Endothelial cell of umbilical vein (primary cell): ENCODE measurements at regions not wholly inside any gene's neighbourhood (a gene's known extent, or its start where the extent isn't known, plus 50 kb on each side); places are given as distances from the start of the nearest gene placed in this dataset.

Experiments used
- BruUV-seq: library from RNA; stranded (reverse); fragments of 400-500 nt; replicated peaks from 2 replicates; lab custom pipeline; 2021; lab: Mats Ljungman, UMichigan
- CTCF ChIA-PET: fragments of 300-600, 350-600 bp; sonication (Branson Sonifier 250); formaldehyde crosslinking; loops from one replicate; lab custom pipeline; 2021; ENCODE audit warnings: antibody characterized with exemption, inconsistent platforms; lab: Charles Lee
- POLR2A ChIA-PET: fragments of 300-600, 350-600 bp; sonication (Branson Sonifier 250); formaldehyde crosslinking; loops from one replicate; lab custom pipeline; 2021; ENCODE audit warnings: antibody characterized with exemption, inconsistent platforms; lab: Charles Lee
- DNase-seq: peaks from one replicate; pipeline ENCODE4 v3.0.0-alpha.2; 2011; ENCODE audit warnings: low read depth, low spot score
- FAIRE-seq: peaks from 2 replicates; lab custom pipeline; 2011; peaks lifted over from hg19 to GRCh38; lab: Jason Lieb, UNC
- H2AFZ ChIP-seq: 2 replicates; pipeline ENCODE4 v1.6.0; 2012; ENCODE audit warnings: low read depth, low read length, control low read depth, inconsistent platforms
- H3K27ac ChIP-seq: 2 replicates; pipeline ENCODE4 v1.5.1; 2011; ENCODE audit warnings: low read depth, mild to moderate bottlenecking, control low read depth, low read length, moderate library complexity; ENCODE audit not compliant: insufficient read depth
- H3K27me3 ChIP-seq, 2 experiments: 2 replicates each; pipeline versions ENCODE4 v1.6.0 to v1.6.1; 2011; ENCODE audit warnings: low read length in 2 of 2, mixed read lengths in 1 of 2; ENCODE audit not compliant: control insufficient read depth in 2 of 2, insufficient read depth in 2 of 2
- H3K36me3 ChIP-seq, 2 experiments: 2 replicates in 1 of 2; 3 replicates in 1 of 2; pipeline ENCODE4 v1.5.1; 2011; ENCODE audit warnings: low read length in 2 of 2, mild to moderate bottlenecking in 1 of 2, moderate library complexity in 1 of 2; ENCODE audit not compliant: control insufficient read depth in 2 of 2, insufficient read depth in 2 of 2; ENCODE audit errors: extremely low read depth in 1 of 2
- H3K4me1 ChIP-seq: 3 replicates; pipeline ENCODE4 v1.5.1; 2011; ENCODE audit warnings: mild to moderate bottlenecking, low read length; ENCODE audit not compliant: control insufficient read depth, insufficient read depth; ENCODE audit errors: extremely low read depth
- H3K4me2 ChIP-seq: 2 replicates; pipeline ENCODE4 v1.6.1; 2011; ENCODE audit warnings: low read length, control low read depth, mixed read lengths; ENCODE audit not compliant: insufficient read depth
- H3K4me3 ChIP-seq, 3 experiments: fragments of 200-600 bp in 1 of 3; sonication (generic), shearing (Covaris generic) in 1 of 3; replicated peaks in 1 of 3; 2 replicates each; pipeline ENCODE4 v1.5.1; 2011 to 2016; ENCODE audit warnings: control low read depth in 3 of 3, low read length in 3 of 3, mild to moderate bottlenecking in 2 of 3, inconsistent platforms in 1 of 3, low read depth in 1 of 3, moderate library complexity in 1 of 3; ENCODE audit not compliant: insufficient read depth in 1 of 3
- H3K79me2 ChIP-seq: 2 replicates; pipeline ENCODE4 v1.6.0; 2012; ENCODE audit warnings: low read length, inconsistent platforms; ENCODE audit not compliant: control insufficient read depth, insufficient read depth
- H3K9ac ChIP-seq: replicated peaks from 2 replicates; pipeline ENCODE3; 2011; ENCODE audit warnings: low read length, control low read depth; ENCODE audit not compliant: insufficient read depth; ENCODE audit errors: extremely low read depth
- H3K9me1 ChIP-seq: replicated peaks from 3 replicates; pipeline ENCODE4 v1.6.0; 2011; ENCODE audit warnings: mild to moderate bottlenecking, low read length; ENCODE audit not compliant: control insufficient read depth, insufficient read depth; ENCODE audit errors: extremely low read depth
- H3K9me3 ChIP-seq: replicated peaks from 2 replicates; pipeline ENCODE4 v1.5.1; 2012; ENCODE audit warnings: low read length, inconsistent platforms; ENCODE audit not compliant: control insufficient read depth, insufficient read depth
- H4K20me1 ChIP-seq: replicated peaks from 2 replicates; pipeline ENCODE3; 2011; ENCODE audit warnings: mild to moderate bottlenecking, low read length; ENCODE audit not compliant: control insufficient read depth, insufficient read depth; ENCODE audit errors: extremely low read depth
- EZH2 ChIP-seq: IDR thresholded peaks from 2 replicates; pipeline ENCODE4 v1.6.1; 2012; ENCODE audit warnings: borderline replicate concordance, low read depth, mild to moderate bottlenecking, moderate library complexity, low read length, inconsistent platforms; ENCODE audit not compliant: severe bottlenecking
- FOS ChIP-seq: IDR thresholded peaks from 2 replicates; pipeline ENCODE4 v1.6.1; 2011; ENCODE audit warnings: mild to moderate bottlenecking, low read length, moderate library complexity, borderline replicate concordance; ENCODE audit not compliant: insufficient read depth
- GATA2 ChIP-seq: IDR thresholded peaks from 2 replicates; pipeline ENCODE4 v1.7.0; 2011; ENCODE audit warnings: low read depth, mild to moderate bottlenecking, moderate library complexity, mixed read lengths, low read length; ENCODE audit not compliant: insufficient read length, insufficient read depth
- JUN ChIP-seq: IDR thresholded peaks from 2 replicates; pipeline ENCODE4 v1.6.1; 2011; ENCODE audit warnings: borderline replicate concordance, low read depth; ENCODE audit not compliant: insufficient read length, insufficient read depth
- MYC ChIP-seq: IDR thresholded peaks from one replicate; pipeline ENCODE4 v1.6.1; 2011; ENCODE audit warnings: mild to moderate bottlenecking, low read depth, low read length
- POLR2A ChIP-seq: IDR thresholded peaks from 2 replicates; pipeline ENCODE4 v1.6.1; 2012; ENCODE audit warnings: low read depth, mild to moderate bottlenecking, control low read depth, low read length
- POLR2AphosphoS5 ChIP-seq: IDR thresholded peaks from 2 replicates; pipeline ENCODE4 v1.6.1; 2012; ENCODE audit warnings: low read depth, mild to moderate bottlenecking, control low read depth, low read length, moderate library complexity; ENCODE audit not compliant: insufficient read depth
- dilution Hi-C: fragments of 300-500 bp; cut with MboI; formaldehyde crosslinking; loops from one replicate; pipeline ENCODE4 v1.15.0; 2019; ENCODE audit warnings: low sequenced_read_pairs; ENCODE audit not compliant: extremely low pct_ligation_motif_present
- intact Hi-C: fragments of 100-400 bp; cut with micrococcal nuclease; formaldehyde crosslinking; loops from one replicate; pipeline ENCODE4 v1.10.0; 2022
- TF ChIP-seq, protein P1 (sequence below), 2 donors: IDR thresholded peaks; 1 replicate in 1 of 2; 2 replicates in 1 of 2; pipeline ENCODE4 v1.5.1; 2011; ENCODE audit warnings: low read length in 2 of 2, mild to moderate bottlenecking in 2 of 2, moderate library complexity in 2 of 2, control low read depth in 1 of 2, inconsistent platforms in 1 of 2, low read depth in 1 of 2; ENCODE audit not compliant: insufficient read depth in 1 of 2; ENCODE audit errors: extremely low read depth in 1 of 2
- TF ChIP-seq, protein P2 (sequence below): IDR thresholded peaks from 2 replicates; pipeline ENCODE4 v1.6.1; 2011; ENCODE audit not compliant: insufficient read depth, insufficient read length

DNA sequence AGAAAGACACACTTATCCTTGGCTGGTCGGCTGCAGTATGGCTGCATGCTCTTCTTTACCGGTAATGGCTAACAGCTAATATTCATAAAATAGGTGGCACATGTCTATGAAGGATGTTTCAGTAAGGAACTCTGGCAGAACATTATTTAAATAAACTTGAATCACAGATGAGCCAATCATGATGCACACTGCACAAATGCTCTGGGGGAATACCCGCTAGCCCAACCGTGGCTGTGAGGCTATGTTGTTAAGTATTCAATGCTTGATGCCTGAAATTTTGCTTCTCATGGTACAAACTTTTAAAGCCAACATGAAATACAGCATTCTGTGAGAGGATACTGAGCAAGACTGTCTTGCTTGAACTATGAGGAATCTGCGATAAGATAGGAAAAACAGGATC lies 505.8 kb downstream of the ZEB2 start:
- H3K9me3 ChIP-seq, result no peaks in the 10 kb centered on the region
- ChIA-PET CTCF (interaction anchor here (1.6 kb wide), 1 partner anchor 10 kb away, joined by 3 read pairs; no protein-coding TSS in a partner anchor), POLR2A (no interaction called here)
- no peaks in the 10 kb centered on the region for H4K20me1 ChIP-seq
- dilution Hi-C loops, result no loop called here
- FAIRE-seq (no peak), DNase-seq (no peak)
- H3K36me3 ChIP-seq, result no peaks in the 10 kb centered on the region
- no peaks in the 10 kb centered on the region for H3K9me1 ChIP-seq
- H3K4me3 ChIP-seq, result no peak overlapping the region
- no peak overlapping the region for H2AFZ ChIP-seq
- TF ChIP-seq, protein P1, sequence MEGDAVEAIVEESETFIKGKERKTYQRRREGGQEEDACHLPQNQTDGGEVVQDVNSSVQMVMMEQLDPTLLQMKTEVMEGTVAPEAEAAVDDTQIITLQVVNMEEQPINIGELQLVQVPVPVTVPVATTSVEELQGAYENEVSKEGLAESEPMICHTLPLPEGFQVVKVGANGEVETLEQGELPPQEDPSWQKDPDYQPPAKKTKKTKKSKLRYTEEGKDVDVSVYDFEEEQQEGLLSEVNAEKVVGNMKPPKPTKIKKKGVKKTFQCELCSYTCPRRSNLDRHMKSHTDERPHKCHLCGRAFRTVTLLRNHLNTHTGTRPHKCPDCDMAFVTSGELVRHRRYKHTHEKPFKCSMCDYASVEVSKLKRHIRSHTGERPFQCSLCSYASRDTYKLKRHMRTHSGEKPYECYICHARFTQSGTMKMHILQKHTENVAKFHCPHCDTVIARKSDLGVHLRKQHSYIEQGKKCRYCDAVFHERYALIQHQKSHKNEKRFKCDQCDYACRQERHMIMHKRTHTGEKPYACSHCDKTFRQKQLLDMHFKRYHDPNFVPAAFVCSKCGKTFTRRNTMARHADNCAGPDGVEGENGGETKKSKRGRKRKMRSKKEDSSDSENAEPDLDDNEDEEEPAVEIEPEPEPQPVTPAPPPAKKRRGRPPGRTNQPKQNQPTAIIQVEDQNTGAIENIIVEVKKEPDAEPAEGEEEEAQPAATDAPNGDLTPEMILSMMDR (IDR thresholded peaks at IDR 0.05; ENCODE audit: extremely low read depth in 1 of 2, insufficient read depth in 1 of 2, low read depth in 1 of 2, low read length in 2 of 2), result no peak
- TF ChIP-seq JUN (no peak), MYC (no peak), POLR2A (no peak), GATA2 (no peak), FOS (no peak), POLR2AphosphoS5 (no peak), EZH2 (no peak)
- TF ChIP-seq, protein P2, sequence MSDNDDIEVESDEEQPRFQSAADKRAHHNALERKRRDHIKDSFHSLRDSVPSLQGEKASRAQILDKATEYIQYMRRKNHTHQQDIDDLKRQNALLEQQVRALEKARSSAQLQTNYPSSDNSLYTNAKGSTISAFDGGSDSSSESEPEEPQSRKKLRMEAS, result no peak
- intact Hi-C loops, result no loop called here
- H3K79me2 ChIP-seq, result no peaks in the 10 kb centered on the region
- no peaks in the 10 kb centered on the region for H3K4me1 ChIP-seq
- H3K9ac ChIP-seq, result no peak overlapping the region
- H3K27me3 ChIP-seq, result no peaks in the 10 kb centered on the region
- no peak overlapping the region for H3K4me2 ChIP-seq
- no TSS peak for BruUV-seq
- no peak overlapping the region for H3K27ac ChIP-seq
